ENCODE measurements at regions not wholly inside any gene's neighbourhood (a gene's known extent, or its start where the extent isn't known, plus 50 kb on each side); places are given as distances from the start of the nearest gene placed in this dataset.
"Not testable (repeated sequence)": the region's sequence is repeated elsewhere in the genome, so short reads cannot be mapped to it uniquely, and the experiment has no call there.

DNA sequence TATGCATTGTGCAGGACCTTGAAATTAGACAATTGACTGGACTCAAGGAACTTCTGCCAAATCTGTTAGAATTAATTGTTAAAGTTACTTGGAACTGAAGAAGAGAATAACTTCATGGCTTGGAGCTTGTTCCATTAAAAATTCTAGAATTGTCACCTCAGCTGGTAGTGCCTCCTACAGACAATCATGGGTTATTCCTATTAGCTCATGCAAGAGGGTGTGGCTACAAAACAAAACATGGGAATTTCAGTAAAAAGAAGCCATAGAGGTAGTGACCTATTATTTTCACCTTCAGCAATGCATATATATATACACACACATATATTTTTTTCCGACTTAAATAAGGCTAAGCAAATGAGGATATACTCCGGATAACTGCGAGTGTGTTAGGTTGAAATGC is 181.9 kb upstream of the DTNA start:
- no peak for DNase-seq

DNA sequence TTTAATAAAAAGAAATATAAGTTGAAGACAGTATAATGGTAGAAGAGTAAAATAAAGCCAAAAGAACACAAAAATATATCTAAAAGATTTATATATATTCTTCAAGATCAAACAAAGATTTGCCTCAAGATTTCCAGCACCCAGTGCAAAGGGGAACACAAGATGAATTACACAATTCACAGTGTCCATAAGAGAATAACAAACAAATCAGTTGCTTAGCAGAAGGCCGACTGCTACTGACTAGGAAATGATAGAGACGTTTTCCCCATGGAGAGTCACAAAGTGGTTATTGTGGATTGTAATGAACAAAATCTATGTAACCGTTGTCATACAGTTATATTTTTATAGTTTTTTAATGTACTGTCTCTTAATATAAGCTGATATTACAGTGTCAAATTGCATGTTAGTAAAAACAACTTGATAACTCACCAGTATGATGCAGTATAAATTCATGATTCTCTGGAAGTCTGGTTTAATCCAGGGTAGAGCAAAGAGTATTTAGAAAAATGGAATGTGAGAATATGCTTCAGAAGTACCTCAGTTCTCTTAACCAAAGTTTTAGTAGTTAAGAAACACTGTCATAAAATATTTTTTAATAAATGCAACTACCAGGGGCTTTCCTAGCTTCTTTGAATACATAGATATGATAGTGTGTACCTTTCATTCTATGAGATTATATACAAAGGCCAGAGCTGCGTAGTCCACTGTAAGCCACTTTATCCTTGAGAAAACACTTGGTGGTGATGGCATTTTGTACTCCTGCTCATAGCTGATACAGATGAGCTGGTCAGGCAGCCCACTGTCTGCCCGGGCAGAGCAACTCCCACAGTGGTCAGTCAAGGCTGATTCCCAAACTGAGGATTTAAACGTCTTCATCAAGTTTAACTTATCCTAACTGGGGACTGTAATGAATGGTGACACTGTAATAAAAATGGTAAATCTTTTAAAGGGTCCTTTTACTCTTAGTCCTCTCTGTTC is 180.5 kb upstream of the DTNA start:
- no peak for DNase-seq

DNA sequence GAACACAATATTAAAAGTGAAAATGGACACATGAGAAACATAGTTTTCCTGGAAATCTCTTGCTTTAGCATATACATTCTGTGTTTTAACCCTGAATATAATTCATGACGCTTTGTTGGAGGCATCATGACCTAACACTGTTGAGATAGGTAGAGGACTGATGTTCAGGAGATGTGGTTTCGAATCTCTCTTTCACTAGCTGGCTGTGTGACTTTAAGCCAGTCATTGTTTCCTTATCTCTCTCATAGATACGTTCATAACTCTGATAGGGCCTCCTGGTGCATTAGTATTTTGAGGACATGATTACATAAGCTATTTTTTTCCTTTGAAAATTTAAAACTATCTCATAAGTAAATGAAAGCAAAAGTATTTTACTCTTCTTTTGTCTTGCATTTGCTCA is 179.0 kb upstream of the DTNA start:
- no peak for DNase-seq

DNA sequence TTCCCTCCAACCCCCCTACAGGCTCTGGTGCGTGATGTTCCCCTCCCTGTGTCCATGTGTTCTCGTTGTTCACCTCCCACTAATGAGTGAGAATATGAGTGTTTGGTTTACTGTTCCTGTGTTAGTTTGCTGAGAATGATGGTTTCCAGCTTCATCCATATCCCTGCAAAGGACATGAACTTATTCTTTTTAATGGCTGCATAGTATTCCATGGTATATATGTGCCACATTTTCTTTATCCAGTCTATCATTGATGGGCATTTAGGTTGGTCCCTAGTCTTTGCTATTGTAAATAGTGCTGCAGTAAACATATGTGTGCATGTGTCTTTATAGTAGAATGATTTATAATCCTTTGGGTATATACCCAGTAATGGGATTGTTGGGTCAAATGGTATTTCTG is 175.5 kb upstream of the DTNA start:
- DNase-seq, result not testable (repeated sequence)

- no peak for DNase-seq
Measured at GRCh38 chr18:34540897-34541296, 169.2 kb upstream of the DTNA start.

DNA sequence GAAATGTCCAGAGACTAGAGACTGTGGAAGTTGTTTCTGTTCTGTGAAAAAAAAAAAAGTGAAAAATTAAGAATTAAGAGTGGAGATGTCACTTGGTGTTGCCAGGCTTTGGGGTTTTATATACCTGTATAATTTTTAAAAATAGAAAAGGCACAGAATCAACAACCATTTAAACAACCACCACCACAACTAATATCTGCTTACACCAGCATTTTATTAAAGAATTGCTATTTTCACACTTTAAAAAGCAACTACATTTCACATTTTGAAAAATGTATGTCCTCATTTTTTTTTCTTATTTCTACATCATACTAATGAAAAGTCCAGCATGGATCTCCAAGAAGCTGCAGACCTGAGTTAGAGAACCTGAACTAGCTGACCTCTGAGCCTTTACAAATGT is 167.5 kb upstream of the DTNA start:
- no peak for DNase-seq

DNA sequence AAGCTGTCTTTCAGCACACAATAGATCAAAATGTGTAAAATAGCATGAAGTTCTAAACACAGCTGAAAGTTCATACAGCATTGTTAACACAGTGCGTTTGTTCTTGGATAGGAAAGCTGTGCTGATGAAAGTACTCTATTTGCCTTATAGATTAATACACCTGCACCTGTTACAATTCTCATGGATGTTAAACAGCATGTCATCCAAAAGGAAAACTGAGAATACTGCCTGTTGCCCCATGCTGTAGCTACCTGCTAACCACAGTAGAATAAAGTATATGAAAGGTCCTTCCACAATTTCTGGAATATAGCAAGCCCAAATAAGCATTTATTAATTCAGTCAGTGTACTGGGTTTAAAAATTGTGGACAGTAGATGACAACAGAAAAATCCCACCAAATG is 166.7 kb upstream of the DTNA start:
- DNase-seq, result no peak

GRCh38 chr18:34543945-34544344 is 166.2 kb upstream of the DTNA start:
- no peak for DNase-seq

GRCh38 chr18:34544930-34545329 is 165.2 kb upstream of the DTNA start:
- no peak for DNase-seq

DNA sequence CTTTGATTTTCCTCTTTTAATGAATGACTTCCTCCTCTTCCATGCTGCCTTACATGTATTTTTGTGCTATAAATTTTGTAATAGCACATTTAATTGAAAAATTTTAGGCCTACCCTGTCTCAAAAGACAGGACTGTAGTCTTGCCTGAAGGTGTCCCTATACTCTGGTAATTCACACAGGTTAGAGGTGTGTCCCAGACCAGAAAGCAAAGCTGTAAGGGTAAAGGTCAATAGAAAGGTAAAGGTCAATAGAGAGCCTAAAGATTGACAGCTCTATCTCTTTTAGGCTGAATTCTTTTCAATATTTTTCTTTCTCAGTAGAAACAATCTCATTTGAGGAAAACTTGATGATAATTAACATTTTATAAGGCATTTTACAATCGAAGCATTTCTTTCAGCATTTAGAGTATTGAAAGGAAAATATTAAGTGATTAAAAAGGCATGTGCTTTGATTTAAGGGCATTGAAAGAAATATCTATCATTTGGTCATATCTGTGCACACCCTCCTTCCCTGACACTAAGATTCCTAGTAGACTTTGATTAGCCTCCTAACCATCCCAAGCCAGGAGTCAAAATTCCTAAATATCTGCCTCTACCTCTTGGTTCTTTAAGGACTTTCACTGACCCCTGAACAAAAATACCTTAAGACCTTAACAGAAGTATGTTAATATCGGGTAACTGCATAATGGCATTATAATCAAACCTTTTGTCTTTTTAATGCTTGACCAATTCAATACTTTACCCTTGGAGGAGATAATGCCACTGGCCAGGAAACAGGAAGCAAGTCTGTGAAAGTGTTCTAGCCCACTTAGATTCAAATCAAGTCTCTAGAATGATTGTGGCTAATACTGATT is 161.8 kb upstream of the DTNA start:
- DNase-seq, result no peak

GRCh38 chr18:34548973-34549294 is 161.2 kb upstream of the DTNA start:
- DNase-seq, result no peak

- DNase-seq, result no peak
Measured at GRCh38 chr18:34549367-34549766, 160.7 kb upstream of the DTNA start.

DNA sequence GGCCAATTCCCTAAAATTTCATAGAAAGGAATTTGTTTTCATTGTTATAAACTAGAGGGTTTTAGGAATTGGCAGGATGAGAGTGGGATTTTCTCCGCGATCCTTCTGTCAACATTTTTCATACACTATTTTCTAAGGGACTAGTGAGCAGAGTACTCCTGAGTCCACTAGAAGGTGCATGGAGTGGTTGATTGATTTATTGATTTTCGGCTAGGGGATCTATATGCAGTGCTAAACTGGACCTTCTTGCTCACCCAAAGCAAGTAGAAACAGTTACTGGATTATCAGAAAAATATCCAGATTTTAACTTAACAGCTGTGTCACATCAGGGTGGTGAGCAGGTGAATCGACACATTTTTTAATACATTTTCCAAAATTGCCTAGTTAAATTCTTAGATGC is 159.9 kb upstream of the DTNA start:
- no peak for DNase-seq

GRCh38 chr18:34550902-34551301 is 159.2 kb upstream of the DTNA start:
- DNase-seq, result no peak

DNA sequence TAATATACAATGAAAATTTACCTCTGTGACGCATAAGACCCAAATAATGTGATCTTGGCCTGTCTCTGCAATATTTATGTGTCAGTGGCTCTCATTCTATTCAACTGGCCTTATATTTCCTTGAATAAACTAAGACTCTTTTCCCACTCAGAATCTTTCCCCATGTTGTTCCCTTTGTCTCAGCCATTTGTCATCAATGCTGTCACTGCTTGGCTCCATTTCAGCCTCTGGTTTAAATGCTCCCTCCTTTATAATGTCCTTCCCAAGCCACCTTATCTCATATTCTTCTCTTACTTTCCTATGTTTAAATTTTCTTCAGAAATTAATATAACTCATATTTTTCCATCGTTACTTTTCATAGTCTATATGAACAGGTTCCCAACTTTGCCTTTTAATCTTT is 158.3 kb upstream of the DTNA start:
- no peak for DNase-seq

GRCh38 chr18:34562252-34562870 is 147.7 kb upstream of the DTNA start:
- DNase-seq, result no peak

- no peak for DNase-seq
Measured at GRCh38 chr18:34567857-34568256, 142.2 kb upstream of the DTNA start.

DNA sequence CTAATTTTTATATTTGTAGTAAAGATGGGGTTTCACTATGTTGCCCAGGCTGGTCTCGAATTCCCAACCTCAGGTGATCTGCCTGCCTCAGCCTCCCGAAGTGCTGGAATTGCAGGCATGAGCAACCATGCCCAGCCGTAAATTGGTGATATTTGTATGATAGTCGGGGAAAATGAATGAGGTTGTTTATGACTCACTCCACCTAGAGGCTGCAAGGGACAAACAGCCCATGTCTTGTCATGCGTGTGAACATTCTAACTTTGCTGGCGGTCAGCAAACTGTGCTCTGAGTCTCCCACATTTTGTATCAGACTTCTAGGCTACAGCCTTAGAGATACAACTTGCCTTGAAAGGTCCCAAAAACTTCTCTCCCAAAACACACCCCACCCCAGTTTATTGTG is 133.5 kb upstream of the DTNA start:
- DNase-seq, result no peak

- no peak for DNase-seq
Measured at GRCh38 chr18:34583895-34584294, 126.2 kb upstream of the DTNA start.

DNA sequence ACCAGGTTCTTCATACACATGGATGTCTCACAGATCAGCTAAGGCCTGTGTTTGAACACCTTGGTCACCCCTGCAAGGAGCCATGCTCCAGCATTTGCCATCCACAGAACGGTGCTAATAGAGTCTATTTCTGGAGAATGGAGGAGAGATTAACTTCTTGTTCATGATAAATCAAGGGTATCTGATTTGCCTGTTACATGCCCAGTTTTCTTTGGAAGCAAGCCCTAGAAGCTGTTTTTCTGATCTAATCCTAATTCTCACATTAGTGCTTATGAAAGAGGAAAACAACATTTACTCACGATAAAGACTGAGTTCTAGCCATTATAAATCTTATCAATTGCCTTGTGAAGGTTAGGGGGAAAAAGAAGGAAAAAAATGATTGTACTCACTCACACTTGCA is 119.6 kb upstream of the DTNA start:
- no peak for DNase-seq

DNA sequence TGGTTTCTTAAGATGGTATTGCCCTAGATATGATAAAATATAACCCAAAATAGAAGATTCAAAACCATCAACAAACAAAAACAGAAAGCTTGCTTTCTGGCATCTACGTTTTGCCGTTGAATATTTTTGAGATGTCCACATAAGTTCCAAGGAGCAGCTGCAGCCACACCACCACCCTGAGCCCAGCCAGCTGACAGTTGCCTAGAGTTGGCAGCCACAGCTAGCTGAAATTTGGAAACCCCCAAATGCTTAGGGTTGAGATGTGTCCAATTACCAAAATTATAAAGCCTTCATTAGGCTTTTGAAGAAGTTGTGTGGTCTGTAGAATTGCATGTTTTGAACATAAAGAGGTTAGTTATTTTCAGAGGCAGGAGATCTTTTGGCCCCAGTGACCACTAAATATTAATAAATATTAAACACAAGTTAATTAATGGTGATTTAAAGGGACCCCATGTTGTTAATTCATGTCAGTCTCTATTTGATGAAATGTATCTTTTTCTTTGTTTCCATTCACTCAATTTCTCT is 118.1 kb upstream of the DTNA start:
- no peak for DNase-seq

GRCh38 chr18:34592481-34592880 is 117.6 kb upstream of the DTNA start:
- no peak for DNase-seq

Measured in amygdala (tissue), 56 donors.